ENCODE measurements at regions not wholly inside any gene's neighbourhood (a gene's known extent, or its start where the extent isn't known, plus 50 kb on each side); places are given as distances from the start of the nearest gene placed in this dataset.

GRCh38 chr13:44814161-44814560 is 175.1 kb downstream of the NUFIP1 start:
- H3K79me2 ChIP-seq (ENCODE audit: low read length): no peaks in the 10 kb centered on the region
- H3K4me1 ChIP-seq (ENCODE audit: low read length): no peaks in the 10 kb centered on the region
- TF ChIP-seq EZH2phosphoT487 (IDR thresholded peaks at IDR 0.05; ENCODE audit: low read length): no peak
- TF ChIP-seq CTCF (IDR thresholded peaks at IDR 0.05; ENCODE audit: low read length): no peak
- TF ChIP-seq EZH2 (optimal IDR thresholded peaks at IDR 0.05; ENCODE audit: low read depth, low read length): no peak
- no peaks in the 10 kb centered on the region for H3K27me3 ChIP-seq (replicated peaks; ENCODE audit: insufficient read depth, low read length)
- H3K9ac ChIP-seq (ENCODE audit: low read length): no peak overlapping the region
- no peak for DNase-seq
- no peak overlapping the region for H3K27ac ChIP-seq (ENCODE audit: low read length)
- no peak overlapping the region for H3K4me2 ChIP-seq (ENCODE audit: low read depth, low read length)
- H3K9me2 ChIP-seq (replicated peaks; ENCODE audit: insufficient read depth, low read length): no peaks in the 10 kb centered on the region
- no peak overlapping the region for H3K4me3 ChIP-seq (ENCODE audit: low read length)
- H3F3A ChIP-seq (ENCODE audit: insufficient read depth, low read length): no peaks in the 10 kb centered on the region
- no peaks in the 10 kb centered on the region for H4K20me1 ChIP-seq (ENCODE audit: insufficient read depth, low read length)
- no peaks in the 10 kb centered on the region for H3K9me3 ChIP-seq (replicated peaks; ENCODE audit: insufficient read depth, low read length)
- no peaks in the 10 kb centered on the region for H3K36me3 ChIP-seq (replicated peaks; ENCODE audit: insufficient read depth, low read length)
- H2AFZ ChIP-seq (ENCODE audit: low read length): no peak overlapping the region

GRCh38 chr13:44812818-44813217 is 176.5 kb downstream of the NUFIP1 start:
- DNase-seq: no peak
- no peaks in the 10 kb centered on the region for H3K79me2 ChIP-seq (ENCODE audit: low read length)
- TF ChIP-seq EZH2 (optimal IDR thresholded peaks at IDR 0.05; ENCODE audit: low read depth, low read length) (no peak), CTCF (IDR thresholded peaks at IDR 0.05; ENCODE audit: low read length) (no peak), EZH2phosphoT487 (IDR thresholded peaks at IDR 0.05; ENCODE audit: low read length) (no peak)
- no peaks in the 10 kb centered on the region for H3K4me1 ChIP-seq (ENCODE audit: low read length)
- no peak overlapping the region for H2AFZ ChIP-seq (ENCODE audit: low read length)
- H3K36me3 ChIP-seq (replicated peaks; ENCODE audit: insufficient read depth, low read length): no peaks in the 10 kb centered on the region
- H3K4me3 ChIP-seq (ENCODE audit: low read length): no peak overlapping the region
- H3K4me2 ChIP-seq (ENCODE audit: low read depth, low read length): no peak overlapping the region
- no peak overlapping the region for H3K27ac ChIP-seq (ENCODE audit: low read length)
- no peaks in the 10 kb centered on the region for H3K9me3 ChIP-seq (replicated peaks; ENCODE audit: insufficient read depth, low read length)
- H3K9ac ChIP-seq (ENCODE audit: low read length): no peak overlapping the region
- no peaks in the 10 kb centered on the region for H3F3A ChIP-seq (ENCODE audit: insufficient read depth, low read length)
- H3K9me2 ChIP-seq (replicated peaks; ENCODE audit: insufficient read depth, low read length): no peaks in the 10 kb centered on the region
- H4K20me1 ChIP-seq (ENCODE audit: insufficient read depth, low read length): no peaks in the 10 kb centered on the region
- no peaks in the 10 kb centered on the region for H3K27me3 ChIP-seq (replicated peaks; ENCODE audit: insufficient read depth, low read length)

GRCh38 chr13:44810061-44810840 is 179.0 kb downstream of the NUFIP1 start:
- no peaks in the 10 kb centered on the region for H3K27me3 ChIP-seq (replicated peaks; ENCODE audit: insufficient read depth, low read length)
- no peak for TF ChIP-seq EZH2 (optimal IDR thresholded peaks at IDR 0.05; ENCODE audit: low read depth, low read length)
- TF ChIP-seq CTCF (IDR thresholded peaks at IDR 0.05; ENCODE audit: low read length): no peak
- no peak for TF ChIP-seq EZH2phosphoT487 (IDR thresholded peaks at IDR 0.05; ENCODE audit: low read length)
- H3K27ac ChIP-seq (ENCODE audit: low read length): no peak overlapping the region
- H3K4me1 ChIP-seq (ENCODE audit: low read length): no peaks in the 10 kb centered on the region
- H3K36me3 ChIP-seq (replicated peaks; ENCODE audit: insufficient read depth, low read length): no peaks in the 10 kb centered on the region
- no peak overlapping the region for H3K4me3 ChIP-seq (ENCODE audit: low read length)
- no peak overlapping the region for H2AFZ ChIP-seq (ENCODE audit: low read length)
- H3K4me2 ChIP-seq (ENCODE audit: low read depth, low read length): no peak overlapping the region
- no peak for DNase-seq
- H3F3A ChIP-seq (ENCODE audit: insufficient read depth, low read length): no peaks in the 10 kb centered on the region
- no peaks in the 10 kb centered on the region for H3K9me2 ChIP-seq (replicated peaks; ENCODE audit: insufficient read depth, low read length)
- H3K9ac ChIP-seq (ENCODE audit: low read length): no peak overlapping the region
- H3K79me2 ChIP-seq (ENCODE audit: low read length): no peaks in the 10 kb centered on the region
- H3K9me3 ChIP-seq (replicated peaks; ENCODE audit: insufficient read depth, low read length): no peaks in the 10 kb centered on the region
- H4K20me1 ChIP-seq (ENCODE audit: insufficient read depth, low read length): no peaks in the 10 kb centered on the region
